ENCODE measurements at regions not wholly inside any gene's neighbourhood (a gene's known extent, or its start where the extent isn't known, plus 50 kb on each side); places are given as distances from the start of the nearest gene placed in this dataset.

GRCh38 chr1:14080653-14081052 is 380.7 kb downstream of the PRDM2 start:
- no peak overlapping the region for H3K27ac ChIP-seq
- intact Hi-C loops (cut with DNase I; ENCODE audit: low total_unique reads) = no loop called here
- H3K4me1 ChIP-seq = no peaks in the 10 kb centered on the region
- H3K27me3 ChIP-seq = no peaks in the 10 kb centered on the region
- TF ChIP-seq POLR2AphosphoS5 (IDR thresholded peaks at IDR 0.05) (no peak), POLR2A (IDR thresholded peaks at IDR 0.05) (no peak), CTCF (IDR thresholded peaks at IDR 0.05) (no peak), EP300 (IDR thresholded peaks at IDR 0.05; ENCODE audit: low read depth) (no peak)
- H3K36me3 ChIP-seq = no peaks in the 10 kb centered on the region
- WGBS, 2 donors (ENCODE audit: low coverage in 1 of 2) = 95 to 100% methylated on average over 3 to 5 of the region's 5 CpGs
- no peak overlapping the region for H3K4me3 ChIP-seq
- in situ Hi-C loops (cut with MboI; ENCODE audit: low pct_ligation_motif_present in 1 of 4, low pct_unique_long_range_greater_than_20kb in 1 of 4, low sequenced_read_pairs in 3 of 4) = no loop called here
- no peaks in the 10 kb centered on the region for H3K9me3 ChIP-seq
- DNase-seq = no peak

GRCh38 chr1:14082331-14082730 is 382.3 kb downstream of the PRDM2 start:
- TF ChIP-seq CTCF (IDR thresholded peaks at IDR 0.05) (no peak), EP300 (IDR thresholded peaks at IDR 0.05; ENCODE audit: low read depth) (no peak), POLR2AphosphoS5 (IDR thresholded peaks at IDR 0.05) (no peak), POLR2A (IDR thresholded peaks at IDR 0.05) (no peak)
- Histone ChIP-seq H3K4me3 (no peak overlapping the region), H3K27ac (no peak overlapping the region), H3K27me3 (no peaks in the 10 kb centered on the region), H3K36me3 (no peaks in the 10 kb centered on the region), H3K9me3 (no peaks in the 10 kb centered on the region), H3K4me1 (no peaks in the 10 kb centered on the region)
- intact Hi-C loops (cut with DNase I; ENCODE audit: low total_unique reads) (no loop called here), in situ Hi-C loops (cut with MboI; ENCODE audit: low pct_ligation_motif_present in 1 of 4, low pct_unique_long_range_greater_than_20kb in 1 of 4, low sequenced_read_pairs in 3 of 4) (no loop called here)
- 59 to 91% methylated on average over 3 to 5 of the region's 5 CpGs for WGBS, 2 donors (ENCODE audit: low coverage in 1 of 2)
- DNase-seq = no peak

- H3K4me3 ChIP-seq = no peak overlapping the region
- in situ Hi-C loops (cut with MboI; ENCODE audit: low pct_ligation_motif_present in 1 of 4, low pct_unique_long_range_greater_than_20kb in 1 of 4, low sequenced_read_pairs in 3 of 4) = no loop called here
- H3K27me3 ChIP-seq = no peaks in the 10 kb centered on the region
- H3K27ac ChIP-seq = no peak overlapping the region
- H3K9me3 ChIP-seq = no peaks in the 10 kb centered on the region
- intact Hi-C loops (cut with DNase I; ENCODE audit: low total_unique reads) = no loop called here
- H3K4me1 ChIP-seq = no peaks in the 10 kb centered on the region
- no peaks in the 10 kb centered on the region for H3K36me3 ChIP-seq
- no peak for DNase-seq
- TF ChIP-seq POLR2A (IDR thresholded peaks at IDR 0.05) = no peak
- no peak for TF ChIP-seq CTCF (IDR thresholded peaks at IDR 0.05)
- TF ChIP-seq EP300 (IDR thresholded peaks at IDR 0.05; ENCODE audit: low read depth) = no peak
- no peak for TF ChIP-seq POLR2AphosphoS5 (IDR thresholded peaks at IDR 0.05)
Measured at GRCh38 chr1:14083277-14083676, 383.3 kb downstream of the PRDM2 start.

GRCh38 chr1:14083706-14084105 is 383.7 kb downstream of the PRDM2 start:
- Histone ChIP-seq H3K9me3 (no peaks in the 10 kb centered on the region), H3K4me3 (no peak overlapping the region), H3K4me1 (no peaks in the 10 kb centered on the region), H3K27me3 (no peaks in the 10 kb centered on the region), H3K27ac (no peak overlapping the region), H3K36me3 (no peaks in the 10 kb centered on the region)
- TF ChIP-seq POLR2A (IDR thresholded peaks at IDR 0.05) (no peak), CTCF (IDR thresholded peaks at IDR 0.05) (no peak), POLR2AphosphoS5 (IDR thresholded peaks at IDR 0.05) (no peak), EP300 (IDR thresholded peaks at IDR 0.05; ENCODE audit: low read depth) (no peak)
- 44 to 57% methylated on average over 1 of the region's 1 CpG for WGBS, 2 donors (ENCODE audit: low coverage in 1 of 2)
- no peak for DNase-seq
- intact Hi-C loops (cut with DNase I; ENCODE audit: low total_unique reads) = no loop called here
- in situ Hi-C loops (cut with MboI; ENCODE audit: low pct_ligation_motif_present in 1 of 4, low pct_unique_long_range_greater_than_20kb in 1 of 4, low sequenced_read_pairs in 3 of 4) = no loop called here
